DND-41 (cell line): ENCODE measurements at regions not wholly inside any gene's neighbourhood (a gene's known extent, or its start where the extent isn't known, plus 50 kb on each side); places are given as distances from the start of the nearest gene placed in this dataset.

Source experiments
- ATAC-seq: fragments of 200-7000 bp; cut with Tn5 transposase; 3 replicates; pipeline ENCODE4 v1.9.1; 2021; ENCODE audit warnings: low read depth; ENCODE audit not compliant: insufficient read depth
- DNase-seq: peaks from one replicate; pipeline ENCODE4 v3.0.0-alpha.2; 2020
- H2AFZ ChIP-seq: 2 replicates; pipeline ENCODE4 v1.6.0; 2012; ENCODE audit warnings: low read depth, low read length
- H3K27ac ChIP-seq: 2 replicates; pipeline ENCODE4 v1.5.1; 2012; ENCODE audit warnings: low read length, inconsistent platforms
- H3K27me3 ChIP-seq: fragments of 200-600 bp; sonication (generic); 2 replicates; pipeline ENCODE4 v1.6.0; 2012; ENCODE audit warnings: low read length, mild to moderate bottlenecking, inconsistent platforms; ENCODE audit not compliant: insufficient read depth, poor library complexity
- H3K36me3 ChIP-seq: 2 replicates; pipeline ENCODE4 v1.5.1; 2012; ENCODE audit warnings: low read length, inconsistent platforms; ENCODE audit not compliant: insufficient read depth
- H3K4me1 ChIP-seq: 2 replicates; pipeline ENCODE4 v1.5.1; 2012; ENCODE audit warnings: mild to moderate bottlenecking, low read length; ENCODE audit not compliant: insufficient read depth
- H3K4me2 ChIP-seq: 2 replicates; pipeline ENCODE4 v1.6.0; 2012; ENCODE audit warnings: mild to moderate bottlenecking, moderate library complexity, low read length, inconsistent platforms; ENCODE audit not compliant: insufficient read depth
- H3K4me3 ChIP-seq, 2 experiments: fragments of 200-600 bp in 1 of 2; shearing (Covaris generic) in 1 of 2; 2 replicates each; pipeline ENCODE4 v1.5.1; 2012 to 2016; ENCODE audit warnings: inconsistent platforms in 2 of 2, low read length in 2 of 2, mild to moderate bottlenecking in 2 of 2, low read depth in 1 of 2, moderate library complexity in 1 of 2
- H3K79me2 ChIP-seq: 2 replicates; pipeline ENCODE4 v1.6.0; 2012; ENCODE audit warnings: low read length, inconsistent platforms; ENCODE audit not compliant: insufficient read depth
- H3K9ac ChIP-seq: 2 replicates; pipeline ENCODE4 v1.6.0; 2012; ENCODE audit warnings: low read depth, mild to moderate bottlenecking, inconsistent platforms, low read length, moderate library complexity
- H3K9me3 ChIP-seq: 2 replicates; pipeline ENCODE4 v1.5.1; 2012; ENCODE audit warnings: low read length, moderate library complexity, mild to moderate bottlenecking, inconsistent platforms; ENCODE audit not compliant: insufficient read depth, severe bottlenecking
- H4K20me1 ChIP-seq: 2 replicates; pipeline ENCODE4 v1.6.0; 2012; ENCODE audit warnings: low read length; ENCODE audit not compliant: insufficient read depth
- CTCF ChIP-seq: IDR thresholded peaks from 2 replicates; pipeline ENCODE4 v1.5.1; 2012; ENCODE audit warnings: borderline replicate concordance, low read length, moderate library complexity, mild to moderate bottlenecking; ENCODE audit not compliant: poor library complexity, severe bottlenecking; ENCODE audit errors: extremely low read depth
- EZH2 ChIP-seq: IDR thresholded peaks from 3 replicates; pipeline ENCODE4 v1.6.1; 2012; ENCODE audit warnings: borderline replicate concordance, low read depth, mild to moderate bottlenecking, moderate library complexity, low read length, inconsistent platforms; ENCODE audit not compliant: severe bottlenecking

GRCh38 chr9:23307731-23308513 lies 518.1 kb downstream of the ELAVL2 start:
- DNase-seq (no peak), ATAC-seq (no peak)
- H3K79me2 ChIP-seq = no peaks in the 10 kb centered on the region

GRCh38 chr9:23309800-23310199 lies 516.2 kb downstream of the ELAVL2 start:
- H3K4me1 ChIP-seq = no peaks in the 10 kb centered on the region
- no peak overlapping the region for H3K9ac ChIP-seq
- DNase-seq = no peak
- no peaks in the 10 kb centered on the region for H4K20me1 ChIP-seq
- H3K27ac ChIP-seq = no peak overlapping the region
- no peaks in the 10 kb centered on the region for H3K36me3 ChIP-seq
- no peaks in the 10 kb centered on the region for H3K79me2 ChIP-seq
- H3K9me3 ChIP-seq = no peaks in the 10 kb centered on the region
- H3K4me2 ChIP-seq = no peak overlapping the region
- no peaks in the 10 kb centered on the region for H3K27me3 ChIP-seq
- no peak overlapping the region for H3K4me3 ChIP-seq
- TF ChIP-seq CTCF (no peak), EZH2 (no peak)
- no peak overlapping the region for H2AFZ ChIP-seq
- ATAC-seq = no peak

More at GRCh38 chr9:23307731-23308513, 518.1 kb downstream of the ELAVL2 start:
- Histone ChIP-seq H3K4me1 (no peaks in the 10 kb centered on the region), H2AFZ (no peak overlapping the region), H3K27me3 (no peaks in the 10 kb centered on the region), H3K4me3 (no peak overlapping the region), H3K27ac (no peak overlapping the region), H3K36me3 (no peaks in the 10 kb centered on the region), H4K20me1 (no peaks in the 10 kb centered on the region), H3K4me2 (no peak overlapping the region), H3K9me3 (no peaks in the 10 kb centered on the region), H3K9ac (no peak overlapping the region)
- TF ChIP-seq EZH2 = no peak
- no peak for TF ChIP-seq CTCF

GRCh38 chr9:23314247-23314646 lies 511.8 kb downstream of the ELAVL2 start:
- H3K9me3 ChIP-seq = no peaks in the 10 kb centered on the region
- H3K79me2 ChIP-seq = no peaks in the 10 kb centered on the region
- no peak overlapping the region for H2AFZ ChIP-seq
- H3K4me1 ChIP-seq = no peaks in the 10 kb centered on the region
- ATAC-seq = no peak
- no peak for TF ChIP-seq CTCF
- no peak for TF ChIP-seq EZH2
- no peaks in the 10 kb centered on the region for H3K36me3 ChIP-seq
- no peak overlapping the region for H3K4me3 ChIP-seq
- no peak overlapping the region for H3K4me2 ChIP-seq
- H3K27ac ChIP-seq = no peak overlapping the region
- H4K20me1 ChIP-seq = no peaks in the 10 kb centered on the region
- H3K9ac ChIP-seq = no peak overlapping the region
- no peak for DNase-seq
- H3K27me3 ChIP-seq = no peaks in the 10 kb centered on the region
